Tibial nerve (tissue), 4 donors: ENCODE measurements at regions not wholly inside any gene's neighbourhood (a gene's known extent, or its start where the extent isn't known, plus 50 kb on each side); places are given as distances from the start of the nearest gene placed in this dataset.

Experiments used
- DNase-seq, 2 donors: peaks; one replicate each; pipeline ENCODE4 v3.0.0-alpha.2; 2019; ENCODE audit warnings: low spot score in 2 of 2
- H3K27ac ChIP-seq, 4 donors: fragments of 200-600 bp; sonication (generic) in 3 of 4; one replicate each; pipeline ENCODE4 v1.5.1; 2017 to 2019; ENCODE audit warnings: mild to moderate bottlenecking in 1 of 4
- H3K27me3 ChIP-seq, 2 donors: fragments of 200-600 bp; sonication (generic) in 1 of 2; one replicate each; pipeline versions ENCODE4 v1.5.1 to v1.6.0; 2017 to 2019
- H3K36me3 ChIP-seq, 3 donors: fragments of 200-600 bp; sonication (generic); one replicate each; pipeline ENCODE4 v1.5.1; 2018 to 2019
- H3K4me1 ChIP-seq, 4 donors: fragments of 200-600 bp; sonication (generic) in 3 of 4; one replicate each; pipeline ENCODE4 v1.5.1; 2017 to 2019
- H3K4me3 ChIP-seq, 4 donors: fragments of 200-600 bp; sonication (generic) in 3 of 4; one replicate each; pipeline ENCODE4 v1.5.1; 2017 to 2019; ENCODE audit warnings: mild to moderate bottlenecking in 1 of 4, moderate library complexity in 1 of 4
- H3K9me3 ChIP-seq, 4 donors: fragments of 200-600 bp; sonication (generic) in 3 of 4; one replicate each; pipeline ENCODE4 v1.5.1; 2017 to 2019
- EP300 ChIP-seq, 2 donors: sonication (generic); formaldehyde crosslinking; IDR thresholded peaks; one replicate each; pipeline ENCODE4 v1.6.1; 2017; ENCODE audit warnings: antibody characterized with exemption in 2 of 2, mild to moderate bottlenecking in 1 of 2
- POLR2A ChIP-seq, 2 donors: fragments of 450-650 bp; IDR thresholded peaks; one replicate each; pipeline ENCODE4 v1.6.1; 2017; ENCODE audit warnings: antibody characterized with exemption in 2 of 2, mild to moderate bottlenecking in 2 of 2, moderate library complexity in 2 of 2
- WGBS, 2 donors: methylation state at CpG; one replicate each; pipeline ENCODE4 v1.1.5; 2018; 5-methylcytosine and 5-hydroxymethylcytosine counted together
- TF ChIP-seq, protein P1 (sequence below), 5 experiments: fragments of 200-600 bp in 3 of 5; fragments of 450-650 bp in 2 of 5; sonication (generic) in 3 of 5; IDR thresholded peaks; one replicate each; pipeline ENCODE4 v1.5.1; 2016 to 2019; ENCODE audit warnings: antibody characterized with exemption in 5 of 5, mild to moderate bottlenecking in 3 of 5, moderate library complexity in 2 of 5

DNA sequence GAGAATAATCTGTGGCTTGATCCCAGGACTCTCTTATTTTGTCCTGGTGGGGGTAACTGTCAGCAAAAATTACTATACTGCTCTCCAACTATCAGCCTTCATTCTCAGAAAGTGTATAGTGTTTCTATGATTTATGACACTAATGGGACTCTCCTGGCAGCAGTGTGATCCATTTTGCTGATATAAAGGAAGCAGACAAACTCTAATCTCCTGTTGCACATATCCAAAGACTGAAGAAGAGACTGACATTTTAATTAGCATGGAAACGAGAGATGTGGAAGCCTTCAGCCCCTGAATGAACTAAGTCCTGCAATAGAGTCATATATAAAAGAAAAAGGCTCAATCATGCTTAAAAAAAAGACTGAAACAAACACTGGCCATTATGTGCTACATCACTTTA, 127.8 kb upstream of the SSTR1 start:
- H3K27me3 ChIP-seq: no peaks in the 10 kb centered on the region
- H3K4me1 ChIP-seq: peaks cover 0 to 4% (median 0%) of the 10 kb centered on the region in 4 donors
- H3K9me3 ChIP-seq: peaks cover 0 to 3% (median 0%) of the 10 kb centered on the region in 4 donors
- H3K36me3 ChIP-seq: no peaks in the 10 kb centered on the region
- DNase-seq: no peak
- H3K27ac ChIP-seq: no peak overlapping the region
- TF ChIP-seq EP300 (IDR thresholded peaks at IDR 0.05) (no peak), POLR2A (IDR thresholded peaks at IDR 0.05) (no peak)
- TF ChIP-seq, protein P1, sequence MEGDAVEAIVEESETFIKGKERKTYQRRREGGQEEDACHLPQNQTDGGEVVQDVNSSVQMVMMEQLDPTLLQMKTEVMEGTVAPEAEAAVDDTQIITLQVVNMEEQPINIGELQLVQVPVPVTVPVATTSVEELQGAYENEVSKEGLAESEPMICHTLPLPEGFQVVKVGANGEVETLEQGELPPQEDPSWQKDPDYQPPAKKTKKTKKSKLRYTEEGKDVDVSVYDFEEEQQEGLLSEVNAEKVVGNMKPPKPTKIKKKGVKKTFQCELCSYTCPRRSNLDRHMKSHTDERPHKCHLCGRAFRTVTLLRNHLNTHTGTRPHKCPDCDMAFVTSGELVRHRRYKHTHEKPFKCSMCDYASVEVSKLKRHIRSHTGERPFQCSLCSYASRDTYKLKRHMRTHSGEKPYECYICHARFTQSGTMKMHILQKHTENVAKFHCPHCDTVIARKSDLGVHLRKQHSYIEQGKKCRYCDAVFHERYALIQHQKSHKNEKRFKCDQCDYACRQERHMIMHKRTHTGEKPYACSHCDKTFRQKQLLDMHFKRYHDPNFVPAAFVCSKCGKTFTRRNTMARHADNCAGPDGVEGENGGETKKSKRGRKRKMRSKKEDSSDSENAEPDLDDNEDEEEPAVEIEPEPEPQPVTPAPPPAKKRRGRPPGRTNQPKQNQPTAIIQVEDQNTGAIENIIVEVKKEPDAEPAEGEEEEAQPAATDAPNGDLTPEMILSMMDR (IDR thresholded peaks at IDR 0.05): no peak
- H3K4me3 ChIP-seq: no peak overlapping the region
- 22 to 40% methylated on average over 1 of the region's 1 CpG for WGBS, 2 donors

DNA sequence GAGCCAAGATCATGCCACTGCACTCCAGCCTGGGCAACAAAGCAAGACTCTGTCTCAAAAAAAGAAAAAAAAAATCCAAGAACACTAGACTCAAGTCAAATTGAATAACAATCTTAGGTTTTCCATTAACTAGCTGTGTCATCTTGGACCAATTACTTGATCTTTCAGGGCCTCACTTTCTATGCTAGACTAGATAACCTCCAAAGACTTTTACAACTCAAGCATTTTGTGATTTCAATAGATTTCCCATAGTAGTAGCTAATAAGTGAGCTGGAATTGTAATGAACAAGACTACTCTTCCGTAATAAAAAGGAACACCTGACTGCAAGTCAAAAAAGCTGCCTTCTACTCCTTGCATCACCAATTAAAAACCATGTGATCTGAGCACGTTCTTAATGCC, 127.0 kb upstream of the SSTR1 start:
- Histone ChIP-seq H3K36me3 (no peaks in the 10 kb centered on the region), H3K27ac (no peak overlapping the region), H3K27me3 (no peaks in the 10 kb centered on the region), H3K9me3 (no peaks in the 10 kb centered on the region), H3K4me1 (peaks cover 0 to 4% (median 0%) of the 10 kb centered on the region in 4 donors), H3K4me3 (no peak overlapping the region)
- DNase-seq: no peak
- TF ChIP-seq, protein P1 (IDR thresholded peaks at IDR 0.05): no peak
- TF ChIP-seq EP300 (IDR thresholded peaks at IDR 0.05): no peak
- TF ChIP-seq POLR2A (IDR thresholded peaks at IDR 0.05): no peak
- 84 to 90% methylated on average over 2 of the region's 2 CpGs for WGBS, 2 donors

DNA sequence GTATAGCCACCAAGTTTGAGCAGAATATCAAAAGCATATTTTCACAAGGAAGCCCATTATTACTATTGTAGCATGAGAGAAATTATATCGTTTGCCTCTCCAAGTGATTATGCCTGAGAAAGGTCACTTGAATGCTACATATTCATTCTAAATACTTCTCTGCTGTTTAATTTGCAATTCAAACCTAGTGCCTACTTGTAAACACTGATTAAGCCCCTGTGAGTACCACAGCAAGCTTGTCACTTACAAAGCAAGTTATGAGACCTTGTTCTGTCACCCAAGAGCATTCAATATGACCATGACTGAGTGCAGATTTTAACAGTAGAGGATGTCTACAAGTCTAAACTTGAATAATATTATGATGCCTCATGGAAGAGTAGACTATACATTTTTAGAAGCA, 124.7 kb upstream of the SSTR1 start:
- Histone ChIP-seq H3K4me3 (no peak overlapping the region), H3K27me3 (no peaks in the 10 kb centered on the region), H3K9me3 (no peaks in the 10 kb centered on the region), H3K27ac (no peak overlapping the region), H3K36me3 (no peaks in the 10 kb centered on the region), H3K4me1 (no peaks in the 10 kb centered on the region)
- WGBS, 2 donors: 33 to 46% methylated on average over 1 of the region's 1 CpG
- DNase-seq: no peak
- TF ChIP-seq, protein P1 (IDR thresholded peaks at IDR 0.05): no peak
- no peak for TF ChIP-seq EP300 (IDR thresholded peaks at IDR 0.05)

DNA sequence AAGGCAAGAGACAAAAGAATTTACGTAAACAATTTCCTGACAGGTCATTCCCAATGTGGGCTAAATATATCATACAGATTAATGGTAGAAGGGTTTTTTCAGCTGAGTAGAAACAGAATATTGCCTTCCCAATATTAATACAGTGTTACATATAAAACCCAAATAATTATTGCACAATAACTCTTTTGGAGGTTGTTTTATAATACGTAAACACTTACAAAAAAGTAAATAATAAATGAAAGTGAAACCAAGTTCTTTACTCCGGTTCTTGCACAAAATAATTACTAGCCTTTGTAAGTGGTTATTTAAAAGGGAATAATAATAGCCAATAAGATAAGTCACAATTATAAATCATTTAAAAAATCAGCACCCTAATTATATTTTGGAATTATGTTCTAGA, 118.6 kb upstream of the SSTR1 start:
- WGBS, 2 donors: 66 to 67% methylated on average over 3 of the region's 3 CpGs
- Histone ChIP-seq H3K36me3 (no peaks in the 10 kb centered on the region), H3K9me3 (peaks cover 0 to 18% (median 0%) of the 10 kb centered on the region in 4 donors), H3K4me3 (peak overlapping the region in 1 of 4 donors; percentile 28), H3K4me1 (no peaks in the 10 kb centered on the region), H3K27ac (no peak overlapping the region), H3K27me3 (no peaks in the 10 kb centered on the region)
- no peak for TF ChIP-seq POLR2A (IDR thresholded peaks at IDR 0.05)
- no peak for DNase-seq

DNA sequence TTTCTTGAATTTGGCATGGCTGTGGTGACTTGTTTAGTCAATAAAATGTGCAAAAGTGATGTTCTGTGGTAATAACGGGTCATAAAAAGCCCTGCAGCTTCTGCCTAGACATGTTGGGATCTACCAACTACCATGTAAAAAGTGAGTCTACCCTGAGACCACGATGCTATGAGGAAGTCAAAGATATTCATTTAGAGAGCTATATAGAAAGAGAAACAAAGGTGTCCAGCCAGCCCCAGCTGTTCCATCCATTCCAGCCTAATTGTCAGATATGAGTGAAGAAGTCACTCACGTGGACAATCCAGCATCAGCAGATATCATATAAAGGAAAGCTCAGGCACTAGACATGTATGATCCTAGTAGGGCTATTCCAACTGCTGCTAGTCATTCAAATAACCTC, 117.2 kb upstream of the SSTR1 start:
- Histone ChIP-seq H3K4me1 (no peaks in the 10 kb centered on the region), H3K36me3 (no peaks in the 10 kb centered on the region), H3K27ac (no peak overlapping the region), H3K27me3 (no peaks in the 10 kb centered on the region), H3K4me3 (no peak overlapping the region), H3K9me3 (peaks cover 0 to 31% (median 2%) of the 10 kb centered on the region in 4 donors)
- 71 to 75% methylated on average over 3 of the region's 3 CpGs for WGBS, 2 donors
- no peak for TF ChIP-seq EP300 (IDR thresholded peaks at IDR 0.05)
- DNase-seq: no peak

DNA sequence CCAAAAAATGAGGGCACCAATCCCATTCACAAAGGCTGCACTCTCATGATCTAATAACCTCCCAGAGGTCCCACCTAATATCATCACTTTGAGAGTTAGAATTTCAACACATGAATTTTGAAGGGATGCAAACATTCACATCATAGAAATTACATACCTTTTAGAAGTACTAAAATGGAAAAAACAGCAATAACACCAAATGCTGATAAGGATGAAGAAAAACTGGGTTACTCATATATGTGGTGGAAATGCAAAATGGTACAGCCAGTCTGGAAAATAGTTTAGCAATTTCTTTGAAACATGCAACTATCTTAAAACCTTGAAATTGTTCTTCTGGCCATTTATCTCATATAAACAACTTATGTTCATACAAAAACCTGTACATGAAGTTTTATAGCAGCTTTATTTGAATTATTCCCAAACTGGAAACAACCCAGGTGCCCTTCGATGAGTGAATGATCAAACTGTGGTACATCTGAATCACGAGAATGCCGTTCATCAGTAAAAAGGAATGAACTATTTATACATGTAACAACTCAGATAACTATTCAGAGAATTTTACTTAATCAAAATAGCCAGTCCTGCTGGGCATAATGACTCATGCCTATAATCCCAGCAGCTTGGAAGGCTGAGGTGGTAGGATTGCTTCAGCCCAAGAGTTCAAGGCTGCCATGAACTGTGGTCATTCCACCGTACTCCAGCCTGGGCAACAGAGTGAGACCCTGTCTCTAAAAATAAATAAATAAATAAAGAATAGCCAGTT, 109.4 kb upstream of the SSTR1 start:
- no peak for DNase-seq
- H3K27me3 ChIP-seq: no peaks in the 10 kb centered on the region
- no peak overlapping the region for H3K27ac ChIP-seq
- H3K9me3 ChIP-seq: peaks cover 0 to 28% (median 3%) of the 10 kb centered on the region in 4 donors
- no peaks in the 10 kb centered on the region for H3K36me3 ChIP-seq
- no peak overlapping the region for H3K4me3 ChIP-seq
- no peak for TF ChIP-seq EP300 (IDR thresholded peaks at IDR 0.05)
- TF ChIP-seq POLR2A (IDR thresholded peaks at IDR 0.05): no peak
- TF ChIP-seq, protein P1 (IDR thresholded peaks at IDR 0.05): no peak
- no peaks in the 10 kb centered on the region for H3K4me1 ChIP-seq
- 83 to 86% methylated on average over 4 of the region's 4 CpGs for WGBS, 2 donors
